C4-2B (cell line): ENCODE measurements at regions not wholly inside any gene's neighbourhood (a gene's known extent, or its start where the extent isn't known, plus 50 kb on each side); places are given as distances from the start of the nearest gene placed in this dataset.

Experiments used
- H3K27ac ChIP-seq: fragments of 450-650 bp; 2 replicates; pipeline ENCODE4 v1.5.1; 2017
- ZFX ChIP-seq: fragments of 450-650 bp; IDR thresholded peaks from 2 replicates; pipeline ENCODE4 v1.6.1; 2017
- TF ChIP-seq, protein P1 (sequence below): fragments of 450-650 bp; conservative IDR thresholded peaks from 2 replicates; pipeline ENCODE4 v1.5.1; 2017; ENCODE audit warnings: mild to moderate bottlenecking

DNA sequence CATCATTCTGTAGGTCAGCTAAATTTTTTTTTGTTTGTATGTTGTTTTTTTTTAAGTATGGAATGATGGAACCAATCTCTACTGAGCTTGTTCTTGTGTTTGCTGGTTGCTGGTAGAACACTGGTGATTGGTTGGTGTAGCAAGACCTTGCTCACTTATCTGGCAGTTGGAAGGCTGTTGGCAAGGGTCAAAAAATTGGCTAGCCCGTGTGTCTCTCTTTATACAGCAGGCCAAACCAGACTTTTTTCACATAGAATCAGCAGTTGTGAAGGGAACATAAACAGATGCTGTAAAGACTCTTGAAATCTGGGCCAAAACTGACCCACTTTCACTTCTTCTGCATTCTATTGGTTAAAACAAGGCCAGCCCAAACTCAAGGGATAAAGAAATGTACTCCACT lies 2026.5 kb downstream of the LRRC4C start:
- H3K27ac ChIP-seq: no peak overlapping the region
- TF ChIP-seq, protein P1, sequence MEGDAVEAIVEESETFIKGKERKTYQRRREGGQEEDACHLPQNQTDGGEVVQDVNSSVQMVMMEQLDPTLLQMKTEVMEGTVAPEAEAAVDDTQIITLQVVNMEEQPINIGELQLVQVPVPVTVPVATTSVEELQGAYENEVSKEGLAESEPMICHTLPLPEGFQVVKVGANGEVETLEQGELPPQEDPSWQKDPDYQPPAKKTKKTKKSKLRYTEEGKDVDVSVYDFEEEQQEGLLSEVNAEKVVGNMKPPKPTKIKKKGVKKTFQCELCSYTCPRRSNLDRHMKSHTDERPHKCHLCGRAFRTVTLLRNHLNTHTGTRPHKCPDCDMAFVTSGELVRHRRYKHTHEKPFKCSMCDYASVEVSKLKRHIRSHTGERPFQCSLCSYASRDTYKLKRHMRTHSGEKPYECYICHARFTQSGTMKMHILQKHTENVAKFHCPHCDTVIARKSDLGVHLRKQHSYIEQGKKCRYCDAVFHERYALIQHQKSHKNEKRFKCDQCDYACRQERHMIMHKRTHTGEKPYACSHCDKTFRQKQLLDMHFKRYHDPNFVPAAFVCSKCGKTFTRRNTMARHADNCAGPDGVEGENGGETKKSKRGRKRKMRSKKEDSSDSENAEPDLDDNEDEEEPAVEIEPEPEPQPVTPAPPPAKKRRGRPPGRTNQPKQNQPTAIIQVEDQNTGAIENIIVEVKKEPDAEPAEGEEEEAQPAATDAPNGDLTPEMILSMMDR: no peak
- TF ChIP-seq ZFX: no peak

DNA sequence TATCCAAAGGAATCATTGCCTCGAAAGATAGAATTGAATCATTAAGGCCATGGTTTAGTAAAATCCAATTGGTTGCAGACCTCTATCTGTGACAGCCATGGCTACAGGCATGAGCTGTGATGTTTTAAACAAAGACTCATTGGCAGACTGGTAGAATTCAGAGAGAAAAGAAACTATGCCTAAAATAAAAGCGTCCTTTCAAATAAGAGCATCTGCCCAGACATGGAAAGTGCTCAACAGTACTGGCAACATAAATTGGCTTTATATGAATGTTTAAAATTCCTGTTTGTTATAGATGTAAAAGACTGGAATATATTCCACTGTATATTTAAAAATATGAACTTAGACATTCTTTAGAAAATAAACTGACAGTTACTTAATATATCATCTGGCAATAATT lies 2034.2 kb downstream of the LRRC4C start:
- TF ChIP-seq, protein P1: no peak
- TF ChIP-seq ZFX: no peak
- no peak overlapping the region for H3K27ac ChIP-seq

GRCh38 chr11:39412117-39412516 lies 2047.3 kb downstream of the LRRC4C start:
- TF ChIP-seq, protein P1: no peak
- no peak for TF ChIP-seq ZFX
- no peak overlapping the region for H3K27ac ChIP-seq

- TF ChIP-seq ZFX: no peak
- TF ChIP-seq, protein P1: no peak
- H3K27ac ChIP-seq: no peak overlapping the region
Observed at GRCh38 chr11:39385911-39386310, 2073.5 kb downstream of the LRRC4C start.

GRCh38 chr11:39374963-39375698 lies 2084.3 kb downstream of the LRRC4C start:
- no peak overlapping the region for H3K27ac ChIP-seq
- no peak for TF ChIP-seq ZFX
- TF ChIP-seq, protein P1: peak; percentile 81

- TF ChIP-seq ZFX: no peak
- TF ChIP-seq, protein P1: no peak
- no peak overlapping the region for H3K27ac ChIP-seq
Observed at GRCh38 chr11:39367534-39367933, 2091.9 kb downstream of the LRRC4C start.

GRCh38 chr11:39365809-39366436 lies 2093.5 kb downstream of the LRRC4C start:
- TF ChIP-seq ZFX: no peak
- TF ChIP-seq, protein P1: peak; percentile 48

More at GRCh38 chr11:39365809-39366436, 2093.5 kb downstream of the LRRC4C start:
- no peak overlapping the region for H3K27ac ChIP-seq
